ENCODE measurements at regions not wholly inside any gene's neighbourhood (a gene's known extent, or its start where the extent isn't known, plus 50 kb on each side); places are given as distances from the start of the nearest gene placed in this dataset.

- no peak for TF ChIP-seq NPAS2 (CRISPR knock-in tag; IDR thresholded peaks at IDR 0.05; ENCODE audit: borderline replicate concordance)
- TF ChIP-seq USF2 (IDR thresholded peaks at IDR 0.05) = no peak
- no peak for TF ChIP-seq CTCF (IDR thresholded peaks at IDR 0.05)
- TF ChIP-seq MAZ (IDR thresholded peaks at IDR 0.05; ENCODE audit: borderline replicate concordance, low read depth, low read length) = no peak
- TF ChIP-seq RCOR1 (IDR thresholded peaks at IDR 0.05; ENCODE audit: low read depth, low read length) = no peak
- no peak for TF ChIP-seq ZFP36 (IDR thresholded peaks at IDR 0.05; ENCODE audit: borderline replicate concordance, partially characterized antibody)
- no peak for TF ChIP-seq RARB (CRISPR knock-in tag; IDR thresholded peaks at IDR 0.05)
- no peak for TF ChIP-seq ZC3H11A (IDR thresholded peaks at IDR 0.05)
- no peak for TF ChIP-seq TP53 (CRISPR knock-in tag; IDR thresholded peaks at IDR 0.05)
- TF ChIP-seq MYC (IDR thresholded peaks at IDR 0.05; ENCODE audit: borderline replicate concordance, low read length) = no peak
- TF ChIP-seq BCL3 (IDR thresholded peaks at IDR 0.05) = no peak
- TF ChIP-seq EHMT2 (IDR thresholded peaks at IDR 0.05; ENCODE audit: low read depth) = no peak
These were observed 278.7 kb downstream of the FOXL1 start for GRCh38 chr16:86856946-86857586.

Data from A549 (cell line).